PC-9 (cell line): ENCODE measurements at regions not wholly inside any gene's neighbourhood (a gene's known extent, or its start where the extent isn't known, plus 50 kb on each side); places are given as distances from the start of the nearest gene placed in this dataset.
A peak's percentile ranks its signal among the peaks of the same experiment; 100 is the strongest.

ENCODE experiments used
- BruUV-seq: library from RNA; stranded (reverse); fragments of 400-500 nt; replicated peaks from 2 replicates; lab custom pipeline; 2021; lab: Mats Ljungman, UMichigan
- CTCF ChIA-PET: fragments of 300-600 bp; sonication (Branson Sonifier 250); formaldehyde crosslinking; loops from one replicate; lab custom pipeline; 2022; ENCODE audit warnings: antibody characterized with exemption; lab: Charles Lee
- POLR2A ChIA-PET: fragments of 300-600 bp; sonication (Branson Sonifier 250); formaldehyde crosslinking; loops from one replicate; lab custom pipeline; 2022; ENCODE audit warnings: antibody characterized with exemption; ENCODE audit not compliant: unreplicated experiment; lab: Charles Lee
- DNase-seq, 2 experiments: peaks; one replicate each; pipeline versions ENCODE4 v3.0.0 to v3.0.0-alpha.2; 2015 to 2022; ENCODE audit warnings: mixed read lengths in 1 of 2
- H2AFZ ChIP-seq: fragments of 200-600 bp; sonication (generic); 2 replicates; pipeline ENCODE4 v1.8.1; 2017; ENCODE audit warnings: antibody characterized with exemption
- H3F3A ChIP-seq: fragments of 200-600 bp; sonication (generic); 2 replicates; pipeline ENCODE4 v1.8.1; 2017; ENCODE audit warnings: antibody characterized with exemption, mild to moderate bottlenecking, low read depth; ENCODE audit not compliant: insufficient read depth
- H3K27ac ChIP-seq: fragments of 200-600 bp; sonication (generic); 2 replicates; pipeline ENCODE4 v1.6.1; 2016; ENCODE audit warnings: mixed run types
- H3K27me3 ChIP-seq: fragments of 200-600 bp; sonication (generic); 2 replicates; pipeline ENCODE4 v1.6.1; 2016; ENCODE audit warnings: low read depth, mixed run types; ENCODE audit not compliant: insufficient read depth
- H3K36me3 ChIP-seq: fragments of 200-600 bp; sonication (generic); 2 replicates; pipeline ENCODE4 v1.6.1; 2016; ENCODE audit warnings: low read depth, mixed run types
- H3K4me1 ChIP-seq: fragments of 200-600 bp; sonication (generic); replicated peaks from 2 replicates; pipeline ENCODE4 v1.6.1; 2016; ENCODE audit warnings: mixed run types; ENCODE audit not compliant: insufficient read depth
- H3K4me2 ChIP-seq: fragments of 200-600 bp; sonication (generic); 2 replicates; pipeline ENCODE4 v1.6.1; 2017; ENCODE audit warnings: mixed run types
- H3K4me3 ChIP-seq: fragments of 200-600 bp; sonication (generic); 2 replicates; pipeline ENCODE4 v1.6.1; 2016; ENCODE audit warnings: mixed run types
- H3K79me2 ChIP-seq: fragments of 200-600 bp; sonication (generic); 2 replicates; pipeline ENCODE4 v1.6.1; 2017; ENCODE audit warnings: low read depth, mixed run types
- H3K9me2 ChIP-seq: fragments of 200-600 bp; sonication (generic); 2 replicates; pipeline ENCODE4 v1.8.1; 2017; ENCODE audit warnings: mild to moderate bottlenecking; ENCODE audit not compliant: insufficient read depth
- H3K9me3 ChIP-seq: fragments of 200-600 bp; sonication (generic); 2 replicates; pipeline ENCODE4 v1.8.1; 2016; ENCODE audit warnings: low read depth; ENCODE audit not compliant: insufficient read depth
- H4K20me1 ChIP-seq: fragments of 200-600 bp; sonication (generic); 2 replicates; pipeline ENCODE4 v1.8.1; 2017; ENCODE audit not compliant: insufficient read depth
- EZH2 ChIP-seq: fragments of 200-600 bp; sonication (generic); IDR thresholded peaks from 2 replicates; pipeline ENCODE4 v1.8.0; 2017; ENCODE audit warnings: antibody characterized with exemption, low read depth
- intact Hi-C: fragments of 100-400 bp; cut with micrococcal nuclease; formaldehyde crosslinking; loops from one replicate; pipeline ENCODE4 v1.10.0; 2022; ENCODE audit not compliant: unreplicated experiment
- TF ChIP-seq, protein P1 (sequence below): fragments of 200-600 bp; sonication (generic); conservative IDR thresholded peaks from 2 replicates; pipeline ENCODE4 v1.6.1; 2017; ENCODE audit warnings: mixed run types, antibody characterized with exemption, mild to moderate bottlenecking, moderate library complexity

DNA sequence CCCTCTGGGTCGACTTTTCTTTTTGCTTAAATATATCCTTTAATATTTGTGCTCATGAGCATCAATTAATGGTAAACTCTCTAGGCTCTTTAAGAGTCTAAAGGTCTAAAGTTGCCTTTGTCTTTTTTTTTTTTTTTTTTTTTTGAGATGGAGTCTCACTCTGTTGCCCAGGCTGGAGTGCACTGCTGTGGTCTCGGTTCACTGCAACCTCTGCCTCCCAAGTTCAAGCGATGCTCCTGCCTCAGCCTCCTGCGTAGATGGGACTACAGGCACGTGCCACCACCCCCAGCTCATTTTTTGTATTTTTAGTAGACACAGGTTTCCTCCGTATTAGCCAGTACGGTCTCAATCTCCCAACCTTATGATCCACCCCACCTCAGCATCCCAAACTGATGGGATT is 122.0 kb upstream of the TMEM170B start:
- Histone ChIP-seq H2AFZ (no peak overlapping the region), H3K4me2 (peak overlapping the region; percentile 54), H3K79me2 (no peaks in the 10 kb centered on the region), H3K4me3 (no peak overlapping the region), H3K27ac (peak overlapping the region; percentile 95), H4K20me1 (no peaks in the 10 kb centered on the region), H3K9me2 (no peaks in the 10 kb centered on the region), H3K36me3 (no peaks in the 10 kb centered on the region), H3K4me1 (peaks cover 46% of the 10 kb centered on the region), H3K9me3 (no peaks in the 10 kb centered on the region; the same call in 1 of the 2 replicates), H3K27me3 (no peaks in the 10 kb centered on the region), H3F3A (peaks cover 9% of the 10 kb centered on the region; the same call in 1 of the 2 replicates)
- CTCF ChIA-PET, result interaction anchor here (1.8 kb wide), 1 partner anchor 81 kb away, joined by 6 read pairs; no protein-coding TSS in a partner anchor
- BruUV-seq, result no TSS peak
- intact Hi-C loops, result loop anchor here (2.0 kb wide), 1 partner anchor 19 kb away; no protein-coding TSS in a partner anchor
- DNase-seq, result no peak
- POLR2A ChIA-PET, result interaction anchor here (0.6 to 0.9 kb wide), 4 partner anchors 71 to 340 kb away, joined by 4 to 16 read pairs (median 7); no protein-coding TSS in a partner anchor
- TF ChIP-seq, protein P1, sequence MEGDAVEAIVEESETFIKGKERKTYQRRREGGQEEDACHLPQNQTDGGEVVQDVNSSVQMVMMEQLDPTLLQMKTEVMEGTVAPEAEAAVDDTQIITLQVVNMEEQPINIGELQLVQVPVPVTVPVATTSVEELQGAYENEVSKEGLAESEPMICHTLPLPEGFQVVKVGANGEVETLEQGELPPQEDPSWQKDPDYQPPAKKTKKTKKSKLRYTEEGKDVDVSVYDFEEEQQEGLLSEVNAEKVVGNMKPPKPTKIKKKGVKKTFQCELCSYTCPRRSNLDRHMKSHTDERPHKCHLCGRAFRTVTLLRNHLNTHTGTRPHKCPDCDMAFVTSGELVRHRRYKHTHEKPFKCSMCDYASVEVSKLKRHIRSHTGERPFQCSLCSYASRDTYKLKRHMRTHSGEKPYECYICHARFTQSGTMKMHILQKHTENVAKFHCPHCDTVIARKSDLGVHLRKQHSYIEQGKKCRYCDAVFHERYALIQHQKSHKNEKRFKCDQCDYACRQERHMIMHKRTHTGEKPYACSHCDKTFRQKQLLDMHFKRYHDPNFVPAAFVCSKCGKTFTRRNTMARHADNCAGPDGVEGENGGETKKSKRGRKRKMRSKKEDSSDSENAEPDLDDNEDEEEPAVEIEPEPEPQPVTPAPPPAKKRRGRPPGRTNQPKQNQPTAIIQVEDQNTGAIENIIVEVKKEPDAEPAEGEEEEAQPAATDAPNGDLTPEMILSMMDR, result no peak

DNA sequence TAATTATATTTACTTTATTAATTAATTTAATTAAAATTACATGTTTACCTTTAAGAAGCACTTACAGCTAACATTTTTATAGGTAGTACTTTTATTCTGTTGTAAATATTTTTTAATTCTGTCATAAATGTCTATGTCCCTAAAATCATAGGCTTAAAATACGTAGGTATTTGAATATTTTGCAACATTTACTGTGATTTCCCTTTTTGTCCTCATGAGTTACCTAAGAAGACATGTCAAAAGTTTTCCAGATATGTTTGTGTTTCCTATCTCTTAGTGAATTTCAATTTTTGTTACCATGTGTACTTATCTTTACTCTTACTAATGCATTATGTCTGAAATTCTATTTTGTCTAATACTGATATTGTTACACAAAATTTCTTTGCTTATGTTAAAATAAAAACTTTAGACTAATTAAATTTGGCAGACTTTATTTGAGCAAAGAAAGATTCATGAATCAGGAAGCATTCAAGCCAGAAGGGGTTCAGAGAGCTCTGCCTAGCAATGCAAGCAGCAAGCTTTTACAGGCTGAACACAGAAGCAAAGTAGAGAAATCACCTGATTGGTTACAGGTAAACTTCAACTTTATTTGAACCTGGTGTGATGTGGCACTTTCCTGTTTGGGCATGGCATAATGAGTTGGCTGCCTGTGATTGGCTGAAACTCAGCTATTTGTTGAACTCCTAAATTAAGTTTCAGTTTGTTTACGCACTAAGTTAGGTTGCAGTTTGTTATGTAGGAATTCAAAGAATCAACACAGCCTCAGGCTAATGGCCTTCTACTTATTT is 123.2 kb upstream of the TMEM170B start:
- no peaks in the 10 kb centered on the region for H3K27me3 ChIP-seq
- peak overlapping the region; percentile 19; the same call in 1 of the 2 replicates for H3K4me3 ChIP-seq
- H2AFZ ChIP-seq, result no peak overlapping the region
- no peak for TF ChIP-seq EZH2
- TF ChIP-seq, protein P1, result no peak
- intact Hi-C loops, result loop anchor here (1.0 to 5.0 kb wide), 6 partner anchors 20 to 207 kb away; partner anchors contain the start of gene NEDD9
- peak overlapping the region; percentile 54 for H3K4me2 ChIP-seq
- peak overlapping the region; percentile 95 for H3K27ac ChIP-seq
- H4K20me1 ChIP-seq, result no peaks in the 10 kb centered on the region
- TSS peak; percentile 92 for BruUV-seq
- H3K9me2 ChIP-seq, result no peaks in the 10 kb centered on the region
- peaks cover 46% of the 10 kb centered on the region for H3K4me1 ChIP-seq
- H3K36me3 ChIP-seq, result no peaks in the 10 kb centered on the region
- ChIA-PET POLR2A (interaction anchor here (0.5 to 1.8 kb wide), 14 partner anchors 15 to 212 kb away, joined by 3 to 17 read pairs (median 6); partner anchors contain the start of gene NEDD9), CTCF (interaction anchor here (0.7 to 1.8 kb wide), 2 partner anchors 82 to 201 kb away, joined by 3 to 6 read pairs; no protein-coding TSS in a partner anchor)
- no peaks in the 10 kb centered on the region for H3K79me2 ChIP-seq
- peaks cover 9% of the 10 kb centered on the region; the same call in 1 of the 2 replicates for H3F3A ChIP-seq
- peak; percentile 69 to 94 for DNase-seq
- H3K9me3 ChIP-seq, result no peaks in the 10 kb centered on the region; the same call in 1 of the 2 replicates

DNA sequence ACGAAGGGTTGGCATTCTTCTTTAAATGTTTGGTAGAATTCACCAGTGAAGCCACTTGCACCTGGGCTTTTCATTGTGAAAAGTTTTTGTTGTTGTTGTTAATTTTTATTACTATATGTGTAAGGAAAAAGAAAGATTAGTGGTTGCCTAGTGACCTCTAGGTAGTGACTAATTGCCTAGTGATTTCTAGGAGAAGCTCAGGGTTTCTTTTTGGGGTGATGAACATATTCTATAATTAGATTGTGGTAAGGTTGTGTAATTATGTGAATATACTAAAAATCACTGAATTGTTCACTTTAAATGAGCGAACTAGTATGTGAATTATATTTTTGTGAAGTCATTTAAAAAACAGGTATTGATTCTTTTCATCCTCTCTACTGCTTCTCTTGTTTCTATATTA is 123.8 kb upstream of the TMEM170B start:
- no peaks in the 10 kb centered on the region for H3K9me2 ChIP-seq
- no peak overlapping the region for H3K4me3 ChIP-seq
- H3K4me2 ChIP-seq, result 0 out of 2 replicates have a peak overlapping the region, but pooled peaks have one; percentile 1
- peaks cover 9% of the 10 kb centered on the region; the same call in 1 of the 2 replicates for H3F3A ChIP-seq
- CTCF ChIA-PET, result interaction anchor here (0.7 to 1.8 kb wide), 2 partner anchors 83 to 201 kb away, joined by 3 to 6 read pairs; no protein-coding TSS in a partner anchor
- H3K27me3 ChIP-seq, result no peaks in the 10 kb centered on the region
- H3K4me1 ChIP-seq, result peaks cover 46% of the 10 kb centered on the region
- intact Hi-C loops, result loop anchor here (1.0 to 5.0 kb wide), 6 partner anchors 21 to 206 kb away; partner anchors contain the start of gene NEDD9
- H4K20me1 ChIP-seq, result no peaks in the 10 kb centered on the region
- no peak for TF ChIP-seq EZH2
- TF ChIP-seq, protein P1, result no peak
- H3K27ac ChIP-seq, result peak overlapping the region; percentile 95
- H3K79me2 ChIP-seq, result no peaks in the 10 kb centered on the region
- H2AFZ ChIP-seq, result no peak overlapping the region
- POLR2A ChIA-PET, result interaction anchor here (0.6 to 1.8 kb wide), 3 partner anchors 20 to 181 kb away, joined by 4 to 17 read pairs (median 13); partner anchors contain the start of gene NEDD9
- BruUV-seq, result no TSS peak
- H3K36me3 ChIP-seq, result no peaks in the 10 kb centered on the region
- peak in 1 of 2 experiments; percentile 76 for DNase-seq
- H3K9me3 ChIP-seq, result no peaks in the 10 kb centered on the region; the same call in 1 of the 2 replicates
